H9 (cell line): ENCODE measurements at regions not wholly inside any gene's neighbourhood (a gene's known extent, or its start where the extent isn't known, plus 50 kb on each side); places are given as distances from the start of the nearest gene placed in this dataset.

Experiments
- DNase-seq: peaks from one replicate; pipeline ENCODE4 v3.0.0-alpha.2; 2017
- H2AFZ ChIP-seq: one replicate; pipeline ENCODE4 v1.6.1; 2013; ENCODE audit warnings: mild to moderate bottlenecking, low read length, control low read depth, moderate library complexity
- H2AK5ac ChIP-seq: 2 replicates; pipeline ENCODE4 v1.6.1; 2013; ENCODE audit warnings: low read length, control low read depth, mixed read lengths; ENCODE audit not compliant: insufficient read length
- H2BK120ac ChIP-seq: one replicate; pipeline ENCODE4 v1.6.1; 2013; ENCODE audit warnings: low read depth, mild to moderate bottlenecking, low read length, control low read depth, inconsistent platforms; ENCODE audit not compliant: poor library complexity, severe bottlenecking
- H2BK12ac ChIP-seq: 2 replicates; pipeline ENCODE4 v1.6.1; 2013; ENCODE audit warnings: low read length, control low read depth, mixed read lengths, low read depth; ENCODE audit not compliant: insufficient read length
- H2BK15ac ChIP-seq: 2 replicates; pipeline ENCODE4 v1.6.1; 2013; ENCODE audit warnings: low read depth, low read length, control low read depth
- H2BK20ac ChIP-seq: one replicate; pipeline ENCODE4 v1.6.1; 2013; ENCODE audit warnings: low read depth, mild to moderate bottlenecking, low read length, control low read depth, inconsistent platforms; ENCODE audit not compliant: poor library complexity, severe bottlenecking
- H2BK5ac ChIP-seq: 2 replicates; pipeline ENCODE4 v1.6.1; 2013; ENCODE audit warnings: low read length, control low read depth, mixed read lengths; ENCODE audit not compliant: insufficient read length
- H3K14ac ChIP-seq: 2 replicates; pipeline ENCODE4 v1.6.1; 2013; ENCODE audit warnings: low read length, control low read depth; ENCODE audit not compliant: insufficient read depth
- H3K18ac ChIP-seq: 2 replicates; pipeline ENCODE4 v1.6.1; 2013; ENCODE audit warnings: low read depth, mild to moderate bottlenecking, mixed read lengths, low read length, control low read depth; ENCODE audit not compliant: insufficient read length
- H3K23ac ChIP-seq: 2 replicates; pipeline ENCODE4 v1.6.1; 2013; ENCODE audit warnings: low read length, control low read depth, mixed read lengths, low read depth; ENCODE audit not compliant: insufficient read length
- H3K23me2 ChIP-seq: 2 replicates; pipeline ENCODE4 v1.6.1; 2013; ENCODE audit warnings: low read depth, mild to moderate bottlenecking, mixed read lengths, low read length, control low read depth; ENCODE audit not compliant: insufficient read length, poor library complexity, severe bottlenecking
- H3K27ac ChIP-seq: 2 replicates; pipeline ENCODE4 v1.5.1; 2013; ENCODE audit warnings: low read length, control low read depth, mixed read lengths, low read depth; ENCODE audit not compliant: insufficient read length
- H3K27me3 ChIP-seq: 2 replicates; pipeline ENCODE4 v1.6.1; 2013; ENCODE audit warnings: low read length, control low read depth, inconsistent platforms; ENCODE audit not compliant: insufficient read depth
- H3K4ac ChIP-seq: 2 replicates; pipeline ENCODE4 v1.6.1; 2013; ENCODE audit warnings: low read depth, mild to moderate bottlenecking, control low read depth, inconsistent platforms, low read length, moderate library complexity
- H3K4me1 ChIP-seq: 2 replicates; pipeline ENCODE4 v1.6.1; 2013; ENCODE audit warnings: low read length, control low read depth, inconsistent platforms; ENCODE audit not compliant: insufficient read depth
- H3K4me2 ChIP-seq: 2 replicates; pipeline ENCODE4 v1.6.1; 2013; ENCODE audit warnings: low read length, control low read depth, mixed read lengths; ENCODE audit not compliant: insufficient read length, insufficient read depth
- H3K56ac ChIP-seq: 2 replicates; pipeline ENCODE4 v1.6.1; 2013; ENCODE audit warnings: low read depth, mild to moderate bottlenecking, mixed read lengths, low read length, control low read depth; ENCODE audit not compliant: insufficient read length
- H3K79me1 ChIP-seq: 2 replicates; pipeline ENCODE4 v1.6.1; 2013; ENCODE audit warnings: low read depth, mild to moderate bottlenecking, moderate library complexity, low read length, control low read depth, inconsistent platforms; ENCODE audit not compliant: insufficient read depth, poor library complexity, severe bottlenecking
- H3K79me2 ChIP-seq: 2 replicates; pipeline ENCODE4 v1.6.1; 2013; ENCODE audit warnings: low read length, control low read depth, inconsistent platforms; ENCODE audit not compliant: insufficient read depth
- H3K9ac ChIP-seq: 2 replicates; pipeline ENCODE4 v1.6.1; 2013; ENCODE audit warnings: low read length, control low read depth, mixed read lengths; ENCODE audit not compliant: insufficient read length; ENCODE audit errors: extremely low read depth
- H3K9me3 ChIP-seq: one replicate; pipeline ENCODE4 v1.6.1; 2013; ENCODE audit warnings: low read depth, low read length, inconsistent platforms; ENCODE audit not compliant: control insufficient read depth
- H3T11ph ChIP-seq: one replicate; pipeline ENCODE4 v1.6.1; 2013; ENCODE audit warnings: mild to moderate bottlenecking, low read length, control low read depth, inconsistent platforms
- H4K20me1 ChIP-seq: one replicate; pipeline ENCODE4 v1.6.1; 2013; ENCODE audit not compliant: control insufficient read depth, insufficient read length, insufficient read depth
- H4K5ac ChIP-seq: 2 replicates; pipeline ENCODE4 v1.6.1; 2013; ENCODE audit warnings: low read depth, mild to moderate bottlenecking, mixed read lengths, low read length, control low read depth; ENCODE audit not compliant: insufficient read length
- H4K8ac ChIP-seq: replicated peaks from 2 replicates; pipeline ENCODE4 v1.6.1; 2013; ENCODE audit warnings: low read length, control low read depth, mixed read lengths, low read depth; ENCODE audit not compliant: insufficient read length
- H4K91ac ChIP-seq: 2 replicates; pipeline ENCODE4 v1.6.1; 2013; ENCODE audit warnings: low read depth, mild to moderate bottlenecking, moderate library complexity, mixed read lengths, low read length, control low read depth; ENCODE audit not compliant: insufficient read length
- H3K27ac Mint-ChIP-seq, 3 experiments: 2 replicates in 2 of 3; 3 replicates in 1 of 3; pipeline ENCODE4 v1.8.0; 2020 to 2021; ENCODE audit warnings: mixed read lengths in 3 of 3, mild to moderate bottlenecking in 1 of 3, moderate library complexity in 1 of 3
- H3K27me3 Mint-ChIP-seq: 2 replicates; pipeline ENCODE4 v1.8.0; 2021; ENCODE audit warnings: low read depth, mild to moderate bottlenecking, moderate library complexity, mixed read lengths
- H3K36me3 Mint-ChIP-seq, 3 experiments: 2 replicates in 2 of 3; 3 replicates in 1 of 3; pipeline ENCODE4 v1.8.0; 2020 to 2021; ENCODE audit warnings: low read depth in 3 of 3, mixed read lengths in 3 of 3; ENCODE audit not compliant: insufficient read depth in 1 of 3
- H3K4me1 Mint-ChIP-seq, 2 experiments: 2 replicates each; pipeline ENCODE4 v1.8.0; 2020; ENCODE audit warnings: mixed read lengths in 2 of 2
- H3K4me3 Mint-ChIP-seq, 2 experiments: 2 replicates in 1 of 2; 3 replicates in 1 of 2; pipeline ENCODE4 v1.8.0; 2020 to 2021; ENCODE audit warnings: mild to moderate bottlenecking in 2 of 2, mixed read lengths in 2 of 2, moderate library complexity in 1 of 2
- H3K9me3 Mint-ChIP-seq, 2 experiments: 2 replicates in 1 of 2; 3 replicates in 1 of 2; pipeline ENCODE4 v1.8.0; 2020; ENCODE audit warnings: mild to moderate bottlenecking in 2 of 2, mixed read lengths in 2 of 2, moderate library complexity in 1 of 2
- WGBS: extraction: QIAGEN DNeasy Blood & Tissue Kit; methylation state at CpG from one replicate; pipeline ENCODE4 v1.1.7; 2013; ENCODE audit warnings: missing lambda C conversion rate, low lambda C conversion rate, mixed read lengths; ENCODE audit not compliant: insufficient read length; ENCODE audit errors: extremely low coverage; 5-methylcytosine and 5-hydroxymethylcytosine counted together
- TF ChIP-seq, protein P1 (sequence below): fragments of 200-600 bp; sonication (generic); conservative IDR thresholded peaks from 3 replicates; pipeline ENCODE4 v1.8.0; 2021; ENCODE audit warnings: antibody characterized with exemption, mild to moderate bottlenecking

- Histone ChIP-seq H3K9me3 (no peaks in the 10 kb centered on the region), H3K23ac (no peak overlapping the region), H2BK12ac (no peak overlapping the region), H3K4me2 (no peak overlapping the region), H2BK20ac (no peak overlapping the region), H2BK5ac (no peak overlapping the region), H3K79me2 (no peaks in the 10 kb centered on the region), H3K9ac (no peak overlapping the region), H3K18ac (no peak overlapping the region), H3K4ac (no peak overlapping the region), H2AFZ (no peak overlapping the region), H4K8ac (no peak overlapping the region), H3K79me1 (no peaks in the 10 kb centered on the region), H4K91ac (no peak overlapping the region), H4K20me1 (no peaks in the 10 kb centered on the region), H3K56ac (no peak overlapping the region), H2BK15ac (no peak overlapping the region), H3T11ph (no peak overlapping the region), H2BK120ac (no peak overlapping the region), H2AK5ac (no peak overlapping the region), H3K14ac (no peak overlapping the region), H4K5ac (no peak overlapping the region), H3K23me2 (no peaks in the 10 kb centered on the region), H3K27ac (no peak overlapping the region), H3K4me1 (no peaks in the 10 kb centered on the region), H3K27me3 (no peaks in the 10 kb centered on the region)
- H3K4me1 Mint-ChIP-seq: peaks cover 0 to 7% of the 10 kb centered on the region in 2 experiments; a peak in 3 of 4 replicates
- DNase-seq: no peak
- no peak overlapping the region for H3K27ac Mint-ChIP-seq
- TF ChIP-seq, protein P1, sequence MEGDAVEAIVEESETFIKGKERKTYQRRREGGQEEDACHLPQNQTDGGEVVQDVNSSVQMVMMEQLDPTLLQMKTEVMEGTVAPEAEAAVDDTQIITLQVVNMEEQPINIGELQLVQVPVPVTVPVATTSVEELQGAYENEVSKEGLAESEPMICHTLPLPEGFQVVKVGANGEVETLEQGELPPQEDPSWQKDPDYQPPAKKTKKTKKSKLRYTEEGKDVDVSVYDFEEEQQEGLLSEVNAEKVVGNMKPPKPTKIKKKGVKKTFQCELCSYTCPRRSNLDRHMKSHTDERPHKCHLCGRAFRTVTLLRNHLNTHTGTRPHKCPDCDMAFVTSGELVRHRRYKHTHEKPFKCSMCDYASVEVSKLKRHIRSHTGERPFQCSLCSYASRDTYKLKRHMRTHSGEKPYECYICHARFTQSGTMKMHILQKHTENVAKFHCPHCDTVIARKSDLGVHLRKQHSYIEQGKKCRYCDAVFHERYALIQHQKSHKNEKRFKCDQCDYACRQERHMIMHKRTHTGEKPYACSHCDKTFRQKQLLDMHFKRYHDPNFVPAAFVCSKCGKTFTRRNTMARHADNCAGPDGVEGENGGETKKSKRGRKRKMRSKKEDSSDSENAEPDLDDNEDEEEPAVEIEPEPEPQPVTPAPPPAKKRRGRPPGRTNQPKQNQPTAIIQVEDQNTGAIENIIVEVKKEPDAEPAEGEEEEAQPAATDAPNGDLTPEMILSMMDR: no peak
- H3K36me3 Mint-ChIP-seq: no peaks in the 10 kb centered on the region
- H3K9me3 Mint-ChIP-seq: peaks cover 0 to 4% of the 10 kb centered on the region in 2 experiments; a peak in 2 of 5 replicates
- no peaks in the 10 kb centered on the region for H3K27me3 Mint-ChIP-seq
- WGBS: no CpG with 5 or more reads among the region's 3 CpGs
- H3K4me3 Mint-ChIP-seq: no peak overlapping the region
Observed at GRCh38 chr6:169081248-169081647, 172.4 kb downstream of the THBS2 start.
